HEK293 (cell line): ENCODE measurements at regions not wholly inside any gene's neighbourhood (a gene's known extent, or its start where the extent isn't known, plus 50 kb on each side); places are given as distances from the start of the nearest gene placed in this dataset.

ENCODE experiments used
- CTCF ChIA-PET: fragments of 350-600 bp; formaldehyde crosslinking; extraction: SDS; loops from one replicate; lab custom pipeline; 2021; ENCODE audit warnings: antibody characterized with exemption; lab: Yijun Ruan, JAX
- POLR2A ChIA-PET: fragments of 300-600 bp; formaldehyde crosslinking; extraction: SDS; loops from one replicate; lab custom pipeline; 2020; ENCODE audit warnings: antibody characterized with exemption, inconsistent platforms; lab: Yijun Ruan, JAX
- H3K27ac ChIP-seq: fragments of 200-500 bp; sonication (Bioruptor generic); 2 replicates; pipeline ENCODE4 v1.5.1; 2014; ENCODE audit warnings: low read depth, low read length, control low read depth, inconsistent platforms; ENCODE audit errors: extremely low read depth
- H3K36me3 ChIP-seq, 2 experiments: fragments of 200-500 bp in 1 of 2; sonication (Bioruptor generic) in 1 of 2; 1 replicate in 1 of 2; 2 replicates in 1 of 2; pipeline ENCODE4 v1.5.1; 2014 to 2017; ENCODE audit warnings: inconsistent platforms in 2 of 2, low read length in 2 of 2; ENCODE audit not compliant: control insufficient read depth in 2 of 2, insufficient read depth in 1 of 2
- H3K4me1 ChIP-seq: fragments of 200-500 bp; sonication (Bioruptor generic); 2 replicates; pipeline ENCODE4 v1.5.1; 2014; ENCODE audit warnings: mild to moderate bottlenecking, low read length, inconsistent platforms; ENCODE audit not compliant: control insufficient read depth, insufficient read depth
- H3K4me3 ChIP-seq: 2 replicates; pipeline ENCODE4 v1.5.1; 2011; ENCODE audit warnings: low read depth, mild to moderate bottlenecking, control low read depth, low read length, moderate library complexity
- H3K9me3 ChIP-seq: fragments of 200-500 bp; sonication (Bioruptor generic); 2 replicates; pipeline ENCODE4 v1.5.1; 2014; ENCODE audit warnings: low read depth, low read length, inconsistent platforms; ENCODE audit not compliant: control insufficient read depth, insufficient read depth
- GFI1B ChIP-seq: fragments of 450-650 bp; formaldehyde crosslinking; IDR thresholded peaks from 2 replicates; pipeline ENCODE4 v1.5.1; 2016; ENCODE audit warnings: missing biosample characterization, missing genetic modification characterization
- KLF17 ChIP-seq: fragments of 450-650 bp; formaldehyde crosslinking; IDR thresholded peaks from 2 replicates; pipeline ENCODE4 v1.5.1; 2016; ENCODE audit warnings: missing biosample characterization, missing genetic modification characterization
- KLF9 ChIP-seq: fragments of 450-650 bp; formaldehyde crosslinking; IDR thresholded peaks from 2 replicates; pipeline ENCODE4 v1.5.1; 2016; ENCODE audit warnings: missing biosample characterization, missing genetic modification characterization, low read depth
- PBX3 ChIP-seq: sonication (generic); formaldehyde crosslinking; IDR thresholded peaks from 2 replicates; pipeline ENCODE4 v1.8.1; 2022; ENCODE audit warnings: mild to moderate bottlenecking, moderate library complexity, missing genetic modification reagents
- SCRT2 ChIP-seq: fragments of 450-650 bp; formaldehyde crosslinking; IDR thresholded peaks from 2 replicates; pipeline ENCODE4 v1.5.1; 2016; ENCODE audit warnings: missing biosample characterization, missing genetic modification characterization
- SP2 ChIP-seq: fragments of 450-650 bp; formaldehyde crosslinking; IDR thresholded peaks from 2 replicates; pipeline ENCODE4 v1.5.1; 2016; ENCODE audit warnings: missing biosample characterization, missing genetic modification characterization
- ZBTB17 ChIP-seq: fragments of 450-650 bp; formaldehyde crosslinking; IDR thresholded peaks from 2 replicates; pipeline ENCODE4 v1.5.1; 2016; ENCODE audit warnings: missing biosample characterization, missing genetic modification characterization
- ZBTB6 ChIP-seq: fragments of 450-650 bp; formaldehyde crosslinking; IDR thresholded peaks from 2 replicates; pipeline ENCODE4 v1.5.1; 2017; ENCODE audit warnings: missing biosample characterization, missing genetic modification characterization
- ZNF18 ChIP-seq: fragments of 450-650 bp; formaldehyde crosslinking; IDR thresholded peaks from 2 replicates; pipeline ENCODE4 v1.5.1; 2016; ENCODE audit warnings: missing biosample characterization, missing genetic modification characterization
- ZNF2 ChIP-seq: fragments of 450-650 bp; formaldehyde crosslinking; IDR thresholded peaks from 2 replicates; pipeline ENCODE4 v1.5.1; 2016; ENCODE audit warnings: missing biosample characterization, missing genetic modification characterization
- ZNF324 ChIP-seq: fragments of 450-650 bp; formaldehyde crosslinking; IDR thresholded peaks from 2 replicates; pipeline ENCODE4 v1.5.1; 2016; ENCODE audit warnings: missing biosample characterization, missing genetic modification characterization
- ZNF335 ChIP-seq: fragments of 450-650 bp; formaldehyde crosslinking; conservative IDR thresholded peaks from 2 replicates; pipeline ENCODE4 v1.5.1; 2016; ENCODE audit warnings: missing biosample characterization, missing genetic modification characterization
- ZNF341 ChIP-seq: fragments of 450-650 bp; formaldehyde crosslinking; IDR thresholded peaks from 2 replicates; pipeline ENCODE4; 2016; ENCODE audit warnings: low read depth, missing biosample characterization, missing genetic modification characterization
- ZNF398 ChIP-seq: fragments of 450-650 bp; formaldehyde crosslinking; IDR thresholded peaks from 2 replicates; pipeline ENCODE4 v1.5.1; 2017; ENCODE audit warnings: missing biosample characterization, missing genetic modification characterization
- ZNF404 ChIP-seq: fragments of 450-650 bp; formaldehyde crosslinking; IDR thresholded peaks from 2 replicates; pipeline ENCODE4 v1.5.1; 2017; ENCODE audit warnings: missing biosample characterization, missing genetic modification characterization
- ZNF596 ChIP-seq: fragments of 450-650 bp; IDR thresholded peaks from 2 replicates; pipeline ENCODE4 v1.5.0; 2018; ENCODE audit warnings: missing biosample characterization, mild to moderate bottlenecking, missing genetic modification characterization, moderate library complexity
- ZNF600 ChIP-seq: fragments of 450-650 bp; formaldehyde crosslinking; IDR thresholded peaks from 2 replicates; pipeline ENCODE4 v1.5.1; 2016; ENCODE audit warnings: missing biosample characterization, missing genetic modification characterization
- ZNF624 ChIP-seq: fragments of 450-650 bp; formaldehyde crosslinking; IDR thresholded peaks from 2 replicates; pipeline ENCODE4 v1.5.1; 2017; ENCODE audit warnings: missing biosample characterization, missing genetic modification characterization
- ZNF654 ChIP-seq: fragments of 450-650 bp; formaldehyde crosslinking; IDR thresholded peaks from 2 replicates; pipeline ENCODE4 v1.5.1; 2016; ENCODE audit warnings: low read depth, missing biosample characterization, missing genetic modification characterization
- ZNF660 ChIP-seq: fragments of 450-650 bp; IDR thresholded peaks from 2 replicates; pipeline ENCODE4 v1.5.1; 2018; ENCODE audit warnings: missing biosample characterization, mild to moderate bottlenecking, missing genetic modification characterization
- ZNF843 ChIP-seq: fragments of 450-650 bp; formaldehyde crosslinking; IDR thresholded peaks from 2 replicates; pipeline ENCODE4 v1.5.1; 2016; ENCODE audit warnings: missing biosample characterization, missing genetic modification characterization
- ZSCAN16 ChIP-seq: fragments of 450-650 bp; formaldehyde crosslinking; IDR thresholded peaks from 2 replicates; pipeline ENCODE4 v1.5.1; 2016; ENCODE audit warnings: missing biosample characterization, missing genetic modification characterization

- POLR2A ChIA-PET: no interaction called here
- no peak overlapping the region for H3K27ac ChIP-seq
- H3K36me3 ChIP-seq: no peaks in the 10 kb centered on the region
- no peak overlapping the region for H3K4me3 ChIP-seq
- no peaks in the 10 kb centered on the region for H3K9me3 ChIP-seq
- CTCF ChIA-PET: interaction anchor here (0.6 to 1.1 kb wide), 2 partner anchors 65 to 73 kb away, joined by 3 read pairs; no protein-coding TSS in a partner anchor
- no peaks in the 10 kb centered on the region for H3K4me1 ChIP-seq
- no peak for TF ChIP-seq ZBTB17 (tag by site-specific recombination)
- no peak for TF ChIP-seq ZNF843
- no peak for TF ChIP-seq ZBTB6 (tag by site-specific recombination)
- TF ChIP-seq ZSCAN16 (tag by site-specific recombination): no peak
- TF ChIP-seq KLF9 (tag by site-specific recombination): no peak
- TF ChIP-seq ZNF660 (tag by site-specific recombination): no peak
- TF ChIP-seq ZNF398: no peak
- no peak for TF ChIP-seq PBX3 (CRISPR knock-in tag)
- no peak for TF ChIP-seq ZNF18
- no peak for TF ChIP-seq ZNF600 (tag by site-specific recombination)
- no peak for TF ChIP-seq SP2
- TF ChIP-seq ZNF596 (tag by site-specific recombination): no peak
- TF ChIP-seq ZNF324: no peak
- no peak for TF ChIP-seq ZNF335 (tag by site-specific recombination)
- TF ChIP-seq ZNF2: no peak
- no peak for TF ChIP-seq ZNF404 (tag by site-specific recombination)
- TF ChIP-seq SCRT2: no peak
- no peak for TF ChIP-seq KLF17 (tag by site-specific recombination)
- no peak for TF ChIP-seq GFI1B (tag by site-specific recombination)
- TF ChIP-seq, all 188 proteins: peak for 0
Observed at GRCh38 chr6:94005835-94006234, 586.5 kb upstream of the EPHA7 start.

- no peaks in the 10 kb centered on the region for H3K4me1 ChIP-seq
- H3K36me3 ChIP-seq: no peaks in the 10 kb centered on the region
- ChIA-PET POLR2A (no interaction called here), CTCF (interaction anchor here (0.7 kb wide), 1 partner anchor 1099 kb away, joined by 3 read pairs; no protein-coding TSS in a partner anchor)
- TF ChIP-seq ZNF624 (tag by site-specific recombination) (no peak), ZNF18 (no peak), ZNF654 (tag by site-specific recombination) (no peak), ZNF341 (tag by site-specific recombination) (no peak)
- no peak overlapping the region for H3K27ac ChIP-seq
- no peaks in the 10 kb centered on the region for H3K9me3 ChIP-seq
- no peak overlapping the region for H3K4me3 ChIP-seq
Observed at GRCh38 chr6:93992976-93993375, 573.6 kb upstream of the EPHA7 start.
